Limb (tissue), 2 donors: ENCODE measurements at regions not wholly inside any gene's neighbourhood (a gene's known extent, or its start where the extent isn't known, plus 50 kb on each side); places are given as distances from the start of the nearest gene placed in this dataset.

ENCODE experiments used
- DNase-seq, 2 donors: peaks; one replicate each; pipeline ENCODE4 v3.0.0-alpha.2; 2016; ENCODE audit errors: extremely low spot score in 2 of 2

- no peak for DNase-seq
These were observed 153.4 kb downstream of the C1orf94 start for GRCh38 chr1:34330061-34330460.

- no peak for DNase-seq
These were observed 154.6 kb downstream of the C1orf94 start for GRCh38 chr1:34331020-34331926.

- DNase-seq = no peak
These were observed 156.3 kb downstream of the C1orf94 start for GRCh38 chr1:34332996-34333395.

GRCh38 chr1:34338871-34339270 lies 162.2 kb downstream of the C1orf94 start:
- DNase-seq = no peak

GRCh38 chr1:34341896-34342295 lies 165.2 kb downstream of the C1orf94 start:
- no peak for DNase-seq

GRCh38 chr1:34342334-34342733 lies 165.6 kb downstream of the C1orf94 start:
- DNase-seq = no peak

- DNase-seq = no peak
These were observed 169.4 kb downstream of the C1orf94 start for GRCh38 chr1:34346128-34346527.

- no peak for DNase-seq
These were observed 176.7 kb downstream of the C1orf94 start for GRCh38 chr1:34353409-34353808.

- DNase-seq = no peak
These were observed 177.7 kb downstream of the C1orf94 start for GRCh38 chr1:34354367-34354766.

GRCh38 chr1:34356853-34357252 lies 180.1 kb downstream of the C1orf94 start:
- DNase-seq = no peak

GRCh38 chr1:34358636-34359035 lies 181.9 kb downstream of the C1orf94 start:
- no peak for DNase-seq

GRCh38 chr1:34359411-34359810 lies 182.7 kb downstream of the C1orf94 start:
- DNase-seq = no peak

- no peak for DNase-seq
These were observed 183.9 kb downstream of the C1orf94 start for GRCh38 chr1:34360574-34360973.

- DNase-seq = no peak
These were observed 184.4 kb downstream of the C1orf94 start for GRCh38 chr1:34361121-34361520.

- DNase-seq = no peak
These were observed 185.2 kb downstream of the C1orf94 start for GRCh38 chr1:34361781-34362357.

GRCh38 chr1:34362949-34363348 lies 186.2 kb downstream of the C1orf94 start:
- no peak for DNase-seq

- no peak for DNase-seq
These were observed 186.7 kb downstream of the C1orf94 start for GRCh38 chr1:34363447-34363846.

- DNase-seq = no peak
These were observed 187.2 kb downstream of the C1orf94 start for GRCh38 chr1:34363915-34364314.

- no peak for DNase-seq
These were observed 187.7 kb downstream of the C1orf94 start for GRCh38 chr1:34364376-34364775.

- no peak for DNase-seq
These were observed 188.6 kb downstream of the C1orf94 start for GRCh38 chr1:34365295-34365694.

GRCh38 chr1:34366875-34367624 lies 190.3 kb downstream of the C1orf94 start:
- DNase-seq = no peak

GRCh38 chr1:34367954-34368353 lies 191.2 kb downstream of the C1orf94 start:
- DNase-seq = no peak
